IMR-90 (cell line): ENCODE measurements at regions not wholly inside any gene's neighbourhood (a gene's known extent, or its start where the extent isn't known, plus 50 kb on each side); places are given as distances from the start of the nearest gene placed in this dataset.
A peak's percentile ranks its signal among the peaks of the same experiment; 100 is the strongest.

Source experiments
- ATAC-seq: fragments of 200-7000 bp; cut with Tn5 transposase; 2 replicates; pipeline ENCODE4 v1.9.1; 2020; ENCODE audit warnings: low read depth, mild to moderate bottlenecking, moderate library complexity
- BruUV-seq: library from RNA; stranded (reverse); fragments of 400-500 nt; replicated peaks from 2 replicates; lab custom pipeline; 2021; lab: Mats Ljungman, UMichigan
- CTCF ChIA-PET: fragments of 300-600 bp; formaldehyde crosslinking; extraction: SDS; loops from one replicate; lab custom pipeline; 2021; ENCODE audit warnings: antibody characterized with exemption; lab: Yijun Ruan, JAX
- POLR2A ChIA-PET: fragments of 300-600 bp; sonication (Branson Sonifier 250); formaldehyde crosslinking; loops from one replicate; lab custom pipeline; 2022; ENCODE audit warnings: antibody characterized with exemption; ENCODE audit not compliant: unreplicated experiment; lab: Charles Lee
- DNase-seq: peaks from one replicate; pipeline ENCODE4 v3.0.0; 2013
- H2AFZ ChIP-seq: replicated peaks from 2 replicates; pipeline ENCODE3; 2013; ENCODE audit warnings: low read length, mild to moderate bottlenecking; ENCODE audit not compliant: poor library complexity
- H2AK5ac ChIP-seq: 2 replicates; pipeline ENCODE4 v1.6.1; 2013; ENCODE audit warnings: low read depth, low read length, inconsistent platforms
- H2AK9ac ChIP-seq: replicated peaks from 2 replicates; pipeline ENCODE3; 2013; ENCODE audit warnings: mild to moderate bottlenecking, low read depth, low read length, moderate library complexity; ENCODE audit not compliant: poor library complexity
- H2BK120ac ChIP-seq: 2 replicates; pipeline ENCODE4 v1.6.1; 2013; ENCODE audit warnings: low read depth, low read length, inconsistent platforms
- H2BK15ac ChIP-seq: 3 replicates; pipeline ENCODE4 v1.6.1; 2013; ENCODE audit warnings: low read depth, low read length, inconsistent platforms
- H2BK20ac ChIP-seq: 2 replicates; pipeline ENCODE4 v1.6.1; 2013; ENCODE audit warnings: low read depth, mild to moderate bottlenecking, inconsistent platforms, low read length, moderate library complexity
- H2BK5ac ChIP-seq: 2 replicates; pipeline ENCODE4 v1.6.1; 2013; ENCODE audit warnings: mild to moderate bottlenecking, low read depth, low read length, inconsistent platforms; ENCODE audit not compliant: poor library complexity, severe bottlenecking
- H3K14ac ChIP-seq: replicated peaks from 2 replicates; pipeline ENCODE4 v1.6.1; 2013; ENCODE audit warnings: low read depth, low read length, inconsistent platforms
- H3K18ac ChIP-seq: 2 replicates; pipeline ENCODE4 v1.6.1; 2013; ENCODE audit warnings: low read depth, low read length, control low read depth
- H3K23ac ChIP-seq: 2 replicates; pipeline ENCODE4 v1.6.1; 2013; ENCODE audit warnings: low read depth, low read length, inconsistent platforms
- H3K27ac ChIP-seq: 2 replicates; pipeline ENCODE4 v1.5.1; 2013; ENCODE audit warnings: mild to moderate bottlenecking, control low read depth, low read length; ENCODE audit not compliant: insufficient read depth
- H3K27me3 ChIP-seq: 2 replicates; pipeline ENCODE4 v1.6.1; 2013; ENCODE audit warnings: low read length; ENCODE audit not compliant: control insufficient read depth, insufficient read depth
- H3K36me3 ChIP-seq: 2 replicates; pipeline ENCODE4 v1.6.1; 2013; ENCODE audit warnings: low read length, mixed read lengths; ENCODE audit not compliant: control insufficient read depth, insufficient read depth
- H3K4ac ChIP-seq: 2 replicates; pipeline ENCODE4 v1.6.1; 2013; ENCODE audit warnings: low read depth, low read length, inconsistent platforms
- H3K4me1 ChIP-seq: 2 replicates; pipeline ENCODE4 v1.6.1; 2013; ENCODE audit warnings: low read length, mixed read lengths; ENCODE audit not compliant: control insufficient read depth, insufficient read depth
- H3K4me2 ChIP-seq: 2 replicates; pipeline ENCODE4 v1.6.1; 2013; ENCODE audit warnings: low read depth, mild to moderate bottlenecking, control low read depth, low read length, moderate library complexity
- H3K4me3 ChIP-seq: 2 replicates; pipeline ENCODE4 v1.5.1; 2013; ENCODE audit warnings: low read depth, mild to moderate bottlenecking, control low read depth, low read length, moderate library complexity; ENCODE audit not compliant: insufficient read depth
- H3K56ac ChIP-seq: 2 replicates; pipeline ENCODE4 v1.6.1; 2013; ENCODE audit warnings: low read length, inconsistent platforms; ENCODE audit not compliant: insufficient read depth; ENCODE audit errors: extremely low read depth
- H3K79me1 ChIP-seq, 2 experiments: 2 replicates each; pipeline ENCODE4 v1.6.1; 2013; ENCODE audit warnings: low read length in 2 of 2, inconsistent platforms in 1 of 2, low read depth in 1 of 2
- H3K9ac ChIP-seq: 2 replicates; pipeline ENCODE4 v1.6.1; 2013; ENCODE audit warnings: low read depth, low read length, control low read depth
- H3K9me1 ChIP-seq: 2 replicates; pipeline ENCODE4 v1.6.1; 2013; ENCODE audit warnings: low read length, inconsistent platforms; ENCODE audit not compliant: insufficient read depth
- H3K9me3 ChIP-seq: 2 replicates; pipeline ENCODE4 v1.6.1; 2013; ENCODE audit warnings: low read length; ENCODE audit not compliant: control insufficient read depth, insufficient read depth
- H4K20me1 ChIP-seq: 2 replicates; pipeline ENCODE4 v1.6.1; 2013; ENCODE audit warnings: low read length, inconsistent platforms; ENCODE audit not compliant: insufficient read depth
- H4K5ac ChIP-seq: 2 replicates; pipeline ENCODE4 v1.6.1; 2013; ENCODE audit warnings: mild to moderate bottlenecking, low read depth, low read length, control low read depth
- H4K8ac ChIP-seq, 2 experiments: 2 replicates each; pipeline ENCODE4 v1.6.1; 2013; ENCODE audit warnings: low read depth in 2 of 2, low read length in 2 of 2, control low read depth in 1 of 2, inconsistent platforms in 1 of 2
- H4K91ac ChIP-seq: 2 replicates; pipeline ENCODE4 v1.6.1; 2013; ENCODE audit warnings: low read depth, low read length, inconsistent platforms; ENCODE audit not compliant: insufficient read depth
- NFE2L2 ChIP-seq: fragments of 150-350 bp; IDR thresholded peaks from 2 replicates; pipeline ENCODE4 v1.6.1; 2016; ENCODE audit warnings: low read depth, mild to moderate bottlenecking, low read length
- dilution Hi-C: fragments of 300-500 bp; cut with HindIII; formaldehyde crosslinking; loops from one replicate; pipeline ENCODE4 v1.14.3; 2018; ENCODE audit warnings: low sequenced_read_pairs; ENCODE audit not compliant: unreplicated experiment
- in situ Hi-C: fragments of 300-500 bp; cut with MboI; formaldehyde crosslinking; loops from 3 replicates; pipeline ENCODE4 v1.14.3; 2019; ENCODE audit warnings: low sequenced_read_pairs, inconsistent platforms, mixed read lengths
- intact Hi-C: fragments of 100-400 bp; cut with micrococcal nuclease; formaldehyde crosslinking; loops from 2 replicates; pipeline ENCODE4 v1.10.0; 2022
- TF ChIP-seq, protein P1 (sequence below): conservative IDR thresholded peaks from 2 replicates; pipeline ENCODE4 v1.5.1; 2012; ENCODE audit warnings: mild to moderate bottlenecking, low read depth, low read length, improper control_type of control experiment

DNA sequence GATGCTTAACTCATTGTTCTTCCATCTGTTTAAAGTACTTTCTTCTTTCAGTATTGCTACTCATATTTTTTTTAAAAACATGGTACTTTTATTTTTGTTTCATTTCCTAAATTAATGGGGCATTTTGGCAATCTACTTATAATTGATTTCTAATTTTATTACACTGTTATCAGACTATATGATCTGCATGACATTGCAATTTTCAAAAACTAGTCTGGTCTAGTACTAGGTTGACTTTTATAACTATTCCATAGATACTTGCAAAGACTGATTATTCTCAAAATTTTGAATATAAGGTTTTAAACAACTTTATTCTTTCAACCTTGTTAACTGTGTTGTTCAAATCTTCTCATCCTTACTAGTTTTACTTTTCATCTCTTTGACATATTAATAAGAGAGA, 63.9 kb upstream of the MVB12B start:
- no peaks in the 10 kb centered on the region for H3K36me3 ChIP-seq
- CTCF ChIA-PET: no interaction called here
- no peak overlapping the region for H2BK20ac ChIP-seq
- H4K91ac ChIP-seq: no peak overlapping the region
- H3K4ac ChIP-seq: no peak overlapping the region
- H3K4me1 ChIP-seq: no peaks in the 10 kb centered on the region
- no peaks in the 10 kb centered on the region for H4K20me1 ChIP-seq
- H3K56ac ChIP-seq: no peak overlapping the region
- intact Hi-C loops (no loop called here), in situ Hi-C loops (no loop called here), dilution Hi-C loops (no loop called here)
- H4K8ac ChIP-seq: no peak overlapping the region
- H2BK15ac ChIP-seq: no peak overlapping the region
- POLR2A ChIA-PET: no interaction called here
- H3K27ac ChIP-seq: no peak overlapping the region
- H3K9me1 ChIP-seq: no peaks in the 10 kb centered on the region
- H2BK120ac ChIP-seq: no peak overlapping the region
- DNase-seq (no peak), ATAC-seq (no peak)
- H3K23ac ChIP-seq: no peak overlapping the region
- H3K18ac ChIP-seq: no peak overlapping the region
- no peak overlapping the region for H2AK9ac ChIP-seq
- H2BK5ac ChIP-seq: no peak overlapping the region
- H4K5ac ChIP-seq: no peak overlapping the region
- no peak overlapping the region for H2AK5ac ChIP-seq
- peaks cover 22% of the 10 kb centered on the region for H3K27me3 ChIP-seq
- H3K14ac ChIP-seq: no peak overlapping the region
- no peak overlapping the region for H3K4me3 ChIP-seq
- H3K9me3 ChIP-seq: no peaks in the 10 kb centered on the region
- H3K9ac ChIP-seq: no peak overlapping the region
- BruUV-seq: no TSS peak
- no peak overlapping the region for H2AFZ ChIP-seq
- H3K79me1 ChIP-seq: no peaks in the 10 kb centered on the region
- peak; percentile 52; the same call in 1 of the 2 replicates for TF ChIP-seq NFE2L2
- TF ChIP-seq, protein P1, sequence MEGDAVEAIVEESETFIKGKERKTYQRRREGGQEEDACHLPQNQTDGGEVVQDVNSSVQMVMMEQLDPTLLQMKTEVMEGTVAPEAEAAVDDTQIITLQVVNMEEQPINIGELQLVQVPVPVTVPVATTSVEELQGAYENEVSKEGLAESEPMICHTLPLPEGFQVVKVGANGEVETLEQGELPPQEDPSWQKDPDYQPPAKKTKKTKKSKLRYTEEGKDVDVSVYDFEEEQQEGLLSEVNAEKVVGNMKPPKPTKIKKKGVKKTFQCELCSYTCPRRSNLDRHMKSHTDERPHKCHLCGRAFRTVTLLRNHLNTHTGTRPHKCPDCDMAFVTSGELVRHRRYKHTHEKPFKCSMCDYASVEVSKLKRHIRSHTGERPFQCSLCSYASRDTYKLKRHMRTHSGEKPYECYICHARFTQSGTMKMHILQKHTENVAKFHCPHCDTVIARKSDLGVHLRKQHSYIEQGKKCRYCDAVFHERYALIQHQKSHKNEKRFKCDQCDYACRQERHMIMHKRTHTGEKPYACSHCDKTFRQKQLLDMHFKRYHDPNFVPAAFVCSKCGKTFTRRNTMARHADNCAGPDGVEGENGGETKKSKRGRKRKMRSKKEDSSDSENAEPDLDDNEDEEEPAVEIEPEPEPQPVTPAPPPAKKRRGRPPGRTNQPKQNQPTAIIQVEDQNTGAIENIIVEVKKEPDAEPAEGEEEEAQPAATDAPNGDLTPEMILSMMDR: no peak
- H3K4me2 ChIP-seq: no peak overlapping the region
